Stimulated activated effector memory CD8-positive, alpha-beta T cell treated with anti-CD3 and anti-CD28 coated beads, Interleukin-12 subunit alpha, Interleukin-12 subunit beta, amount 100 ng/mL, for 72 hours (primary cell): ENCODE measurements at regions not wholly inside any gene's neighbourhood (a gene's known extent, or its start where the extent isn't known, plus 50 kb on each side); places are given as distances from the start of the nearest gene placed in this dataset.

ENCODE experiments used
- ATAC-seq: fragments of 150-1000 bp; cut with Tn5 transposase; 2 replicates; pipeline ENCODE4 v1.10.0; 2021
- DNase-seq, 2 donors: peaks; one replicate each; pipeline ENCODE4 v3.0.0; 2021 to 2022; ENCODE audit warnings: low spot score in 2 of 2
- H3K27ac Mint-ChIP-seq: one replicate; pipeline ENCODE4 v1.8.0; 2022; ENCODE audit warnings: mild to moderate bottlenecking, mixed read lengths
- H3K36me3 Mint-ChIP-seq: one replicate; pipeline ENCODE4 v1.8.0; 2022; ENCODE audit warnings: mild to moderate bottlenecking, mixed read lengths
- H3K4me1 Mint-ChIP-seq: one replicate; pipeline ENCODE4 v1.8.0; 2022; ENCODE audit warnings: mixed read lengths
- H3K4me3 Mint-ChIP-seq: one replicate; pipeline ENCODE4 v1.8.0; 2022; ENCODE audit warnings: mild to moderate bottlenecking, mixed read lengths
- H3K9me3 Mint-ChIP-seq: one replicate; pipeline ENCODE4 v1.8.0; 2022; ENCODE audit warnings: mixed read lengths

DNA sequence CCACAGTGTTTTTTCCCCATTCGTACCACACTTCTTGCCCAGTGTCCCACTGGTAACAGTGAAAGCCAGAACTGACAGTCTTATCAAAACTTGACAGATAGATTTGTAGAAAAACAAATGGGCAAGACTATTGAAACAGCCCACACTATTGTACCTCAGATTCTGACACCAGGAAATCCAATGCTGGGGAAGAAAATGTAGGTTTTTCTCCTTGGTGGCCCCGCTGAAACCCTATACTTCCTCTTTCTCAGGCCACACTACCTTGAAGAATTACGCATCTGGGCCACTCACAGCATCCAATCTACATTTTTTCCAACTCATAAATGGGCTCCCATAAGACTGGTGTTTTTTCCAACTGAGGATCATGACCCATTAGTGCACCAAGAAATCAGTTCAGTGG lies 90.9 kb upstream of the HDDC2 start:
- DNase-seq (no peak), ATAC-seq (no peak)
- no peaks in the 10 kb centered on the region for H3K36me3 Mint-ChIP-seq
- peaks cover 8% of the 10 kb centered on the region for H3K4me1 Mint-ChIP-seq
- no peak overlapping the region for H3K27ac Mint-ChIP-seq
- no peak overlapping the region for H3K4me3 Mint-ChIP-seq
- no peaks in the 10 kb centered on the region for H3K9me3 Mint-ChIP-seq

DNA sequence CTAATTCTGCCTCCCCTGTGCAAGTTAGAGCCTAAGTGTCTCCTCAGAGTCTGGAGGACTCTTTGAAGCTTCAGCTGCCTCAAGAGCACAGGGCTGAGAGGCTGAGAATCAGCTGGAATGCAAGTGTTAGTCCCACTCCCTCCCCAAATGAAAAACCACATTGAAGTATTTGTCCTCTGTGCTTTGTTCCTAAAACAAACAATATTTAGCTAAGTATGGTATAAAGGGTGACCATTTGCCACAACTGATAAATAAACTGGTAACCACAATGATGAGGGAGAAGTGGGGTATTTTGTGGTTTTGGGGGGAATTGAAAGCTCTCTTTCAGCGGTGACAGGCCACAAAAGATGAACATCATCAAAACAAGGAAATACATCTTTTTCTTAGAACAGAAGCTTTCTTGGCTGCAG lies 91.7 kb upstream of the HDDC2 start:
- no peak for ATAC-seq
- Mint-ChIP-seq H3K4me3 (no peak overlapping the region), H3K4me1 (peaks cover 8% of the 10 kb centered on the region), H3K36me3 (no peaks in the 10 kb centered on the region), H3K9me3 (no peaks in the 10 kb centered on the region), H3K27ac (no peak overlapping the region)
- no peak for DNase-seq

DNA sequence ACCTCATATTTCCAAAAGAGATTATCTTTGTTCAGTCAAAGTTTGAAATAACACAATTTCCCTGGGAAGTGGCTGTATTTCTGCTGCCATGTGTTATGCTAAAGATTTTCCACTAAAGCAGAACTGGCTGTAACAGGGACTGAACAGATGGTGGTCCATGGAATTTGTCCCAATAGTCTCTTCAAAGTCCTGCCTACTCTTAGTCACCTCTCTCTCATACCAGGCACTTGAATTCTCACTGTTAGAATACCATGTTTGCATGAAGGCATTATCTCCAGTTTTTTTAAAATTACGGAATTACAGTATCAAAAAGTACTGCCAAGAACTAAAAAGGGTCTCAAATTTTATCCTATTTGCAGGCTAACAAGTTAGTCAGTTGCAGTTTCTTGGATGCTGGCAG lies 105.0 kb upstream of the HDDC2 start:
- ATAC-seq (no peak), DNase-seq (no peak)
- no peak overlapping the region for H3K27ac Mint-ChIP-seq
- no peaks in the 10 kb centered on the region for H3K36me3 Mint-ChIP-seq
- peaks cover 9% of the 10 kb centered on the region for H3K9me3 Mint-ChIP-seq
- H3K4me1 Mint-ChIP-seq: no peaks in the 10 kb centered on the region
- no peak overlapping the region for H3K4me3 Mint-ChIP-seq

GRCh38 chr6:125414507-125414906 lies 112.7 kb upstream of the HDDC2 start:
- DNase-seq: no peak
- no peaks in the 10 kb centered on the region for H3K4me1 Mint-ChIP-seq
- no peak overlapping the region for H3K4me3 Mint-ChIP-seq
- peaks cover 1% of the 10 kb centered on the region for H3K9me3 Mint-ChIP-seq
- H3K27ac Mint-ChIP-seq: no peak overlapping the region
- no peaks in the 10 kb centered on the region for H3K36me3 Mint-ChIP-seq
- ATAC-seq: no peak

DNA sequence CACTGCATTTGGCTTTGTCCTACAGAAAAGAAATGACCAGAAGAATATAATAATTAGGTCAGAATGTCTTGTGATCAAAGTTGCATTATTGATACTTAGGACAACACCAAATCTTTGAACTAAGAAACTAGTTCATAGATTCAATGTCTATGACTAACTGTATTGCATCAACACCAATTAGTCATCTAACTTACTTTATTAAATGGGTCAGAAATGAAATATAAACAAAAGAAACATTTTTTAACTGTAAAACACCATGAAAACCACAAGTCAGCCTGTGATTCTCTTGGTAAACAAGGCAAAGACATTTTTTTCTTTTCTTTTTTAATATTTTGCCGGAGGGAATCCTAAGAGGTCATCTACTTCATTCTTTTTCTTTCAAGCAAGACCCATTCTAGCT lies 114.1 kb upstream of the HDDC2 start:
- no peak overlapping the region for H3K27ac Mint-ChIP-seq
- DNase-seq (no peak), ATAC-seq (no peak)
- H3K9me3 Mint-ChIP-seq: no peaks in the 10 kb centered on the region
- H3K4me3 Mint-ChIP-seq: no peak overlapping the region
- H3K36me3 Mint-ChIP-seq: no peaks in the 10 kb centered on the region
- no peaks in the 10 kb centered on the region for H3K4me1 Mint-ChIP-seq

GRCh38 chr6:125421836-125422235 lies 120.1 kb upstream of the HDDC2 start:
- no peak overlapping the region for H3K27ac Mint-ChIP-seq
- H3K4me1 Mint-ChIP-seq: no peaks in the 10 kb centered on the region
- no peak overlapping the region for H3K4me3 Mint-ChIP-seq
- no peaks in the 10 kb centered on the region for H3K9me3 Mint-ChIP-seq
- DNase-seq (no peak), ATAC-seq (no peak)
- H3K36me3 Mint-ChIP-seq: no peaks in the 10 kb centered on the region

GRCh38 chr6:125423047-125423446 lies 121.3 kb upstream of the HDDC2 start:
- DNase-seq (no peak), ATAC-seq (no peak)
- no peak overlapping the region for H3K4me3 Mint-ChIP-seq
- H3K27ac Mint-ChIP-seq: no peak overlapping the region
- no peaks in the 10 kb centered on the region for H3K9me3 Mint-ChIP-seq
- H3K4me1 Mint-ChIP-seq: no peaks in the 10 kb centered on the region
- no peaks in the 10 kb centered on the region for H3K36me3 Mint-ChIP-seq

GRCh38 chr6:125431971-125432370 lies 130.2 kb upstream of the HDDC2 start:
- Mint-ChIP-seq H3K27ac (no peak overlapping the region), H3K4me1 (no peaks in the 10 kb centered on the region), H3K4me3 (no peak overlapping the region), H3K9me3 (no peaks in the 10 kb centered on the region), H3K36me3 (no peaks in the 10 kb centered on the region)
- DNase-seq: no peak
- no peak for ATAC-seq

DNA sequence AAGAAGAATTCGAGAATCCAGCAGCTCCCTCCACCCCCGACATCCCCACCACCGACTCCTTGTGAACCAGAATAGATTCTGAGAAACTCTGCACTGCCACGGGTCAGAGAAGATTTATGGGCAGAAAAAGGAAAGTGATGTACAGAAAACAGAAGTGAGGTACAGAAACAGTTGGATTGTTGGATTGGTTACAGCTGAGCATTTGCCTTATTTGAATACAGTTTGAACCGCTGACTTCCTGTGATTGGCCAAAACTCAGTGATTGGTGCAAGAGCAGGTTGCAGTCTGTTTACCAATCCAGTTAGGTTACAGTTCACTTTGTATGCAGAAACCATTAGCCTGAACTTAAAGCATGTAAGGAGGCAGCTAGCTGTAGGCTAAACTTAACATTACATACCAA lies 131.2 kb upstream of the HDDC2 start:
- Mint-ChIP-seq H3K27ac (no peak overlapping the region), H3K4me3 (no peak overlapping the region), H3K4me1 (no peaks in the 10 kb centered on the region), H3K36me3 (no peaks in the 10 kb centered on the region), H3K9me3 (peaks cover 3% of the 10 kb centered on the region)
- ATAC-seq (no peak), DNase-seq (no peak)

- H3K9me3 Mint-ChIP-seq: peaks cover 3% of the 10 kb centered on the region
- H3K4me1 Mint-ChIP-seq: no peaks in the 10 kb centered on the region
- DNase-seq (no peak), ATAC-seq (no peak)
- H3K36me3 Mint-ChIP-seq: no peaks in the 10 kb centered on the region
- H3K27ac Mint-ChIP-seq: no peak overlapping the region
- no peak overlapping the region for H3K4me3 Mint-ChIP-seq
Measured at GRCh38 chr6:125434760-125435159, 133.0 kb upstream of the HDDC2 start.

GRCh38 chr6:125439512-125439911 lies 137.7 kb upstream of the HDDC2 start:
- no peaks in the 10 kb centered on the region for H3K4me1 Mint-ChIP-seq
- DNase-seq (no peak), ATAC-seq (no peak)
- no peak overlapping the region for H3K27ac Mint-ChIP-seq
- H3K4me3 Mint-ChIP-seq: no peak overlapping the region
- no peaks in the 10 kb centered on the region for H3K36me3 Mint-ChIP-seq
- peaks cover 3% of the 10 kb centered on the region for H3K9me3 Mint-ChIP-seq

DNA sequence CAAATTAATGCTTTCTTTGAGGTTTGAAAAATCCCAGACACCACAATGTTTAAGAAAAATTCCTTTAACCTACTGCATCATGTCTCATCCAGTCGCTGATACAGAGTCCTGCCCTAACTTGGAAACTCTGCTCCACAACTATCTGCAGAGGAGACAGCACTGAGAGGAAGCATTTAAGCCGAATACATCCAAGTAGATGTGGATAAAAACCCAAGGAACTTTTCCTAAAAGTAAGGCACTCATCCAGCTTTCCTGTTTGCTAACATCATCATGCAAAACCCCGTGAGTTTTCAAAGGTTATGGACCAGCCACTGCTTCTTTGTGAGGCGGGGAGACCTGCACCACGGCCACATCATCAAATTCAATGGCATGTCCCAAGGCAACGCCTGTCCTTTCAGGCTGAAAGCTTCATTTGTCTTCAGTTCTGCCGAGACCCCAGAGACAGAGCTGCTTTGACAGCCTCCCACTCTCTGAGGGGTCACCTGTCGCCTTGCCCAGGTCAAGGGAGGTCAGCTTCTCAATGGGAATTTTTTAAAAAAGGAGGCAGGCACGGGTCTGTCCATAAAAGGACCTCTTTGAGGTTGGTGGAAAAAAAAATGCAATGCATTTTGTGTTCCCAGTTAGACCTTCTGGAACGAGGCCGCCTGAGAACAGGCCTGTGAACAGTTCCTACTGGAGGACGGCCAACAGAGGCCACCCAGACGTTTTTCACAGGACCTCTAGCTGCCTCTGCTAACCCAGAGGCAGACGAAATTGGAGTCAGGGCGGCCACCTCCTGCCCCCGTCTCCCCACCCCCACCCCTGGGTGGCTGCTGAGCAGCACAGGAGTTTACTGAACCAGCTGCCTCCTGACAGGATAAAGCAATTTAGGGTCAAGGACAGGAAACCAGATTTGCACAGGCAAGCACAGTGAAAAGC lies 142.5 kb upstream of the HDDC2 start:
- DNase-seq (no peak), ATAC-seq (no peak)
- no peaks in the 10 kb centered on the region for H3K9me3 Mint-ChIP-seq
- H3K4me1 Mint-ChIP-seq: no peaks in the 10 kb centered on the region
- H3K4me3 Mint-ChIP-seq: no peak overlapping the region
- H3K36me3 Mint-ChIP-seq: no peaks in the 10 kb centered on the region
- H3K27ac Mint-ChIP-seq: no peak overlapping the region

DNA sequence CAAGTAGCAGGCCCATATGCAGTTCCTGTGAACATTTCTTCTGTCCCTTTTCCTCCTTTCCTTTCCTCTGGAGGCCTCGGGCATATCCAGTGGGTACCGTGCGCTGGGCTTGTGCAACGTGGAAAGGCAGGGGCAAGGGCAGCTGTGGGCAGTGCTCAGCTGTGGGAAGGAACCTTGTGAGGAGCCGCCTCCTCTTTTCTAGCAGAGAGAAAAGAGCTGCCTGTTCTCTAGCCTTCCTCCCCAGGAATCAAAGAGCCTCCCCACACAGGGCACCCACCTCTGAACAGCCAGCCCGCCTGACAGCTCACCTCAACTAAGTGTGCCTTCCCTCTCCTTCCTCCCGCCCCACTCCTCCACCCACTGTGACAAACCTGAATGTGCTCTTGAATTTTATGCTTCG lies 143.3 kb upstream of the HDDC2 start:
- Mint-ChIP-seq H3K4me1 (no peaks in the 10 kb centered on the region), H3K27ac (no peak overlapping the region)
- no peak for ATAC-seq

GRCh38 chr6:125446011-125446410 lies 144.2 kb upstream of the HDDC2 start:
- Mint-ChIP-seq H3K36me3 (no peaks in the 10 kb centered on the region), H3K9me3 (no peaks in the 10 kb centered on the region), H3K4me1 (no peaks in the 10 kb centered on the region), H3K27ac (no peak overlapping the region), H3K4me3 (no peak overlapping the region)
- DNase-seq (no peak), ATAC-seq (no peak)

More for the DNA sequence above, 143.3 kb upstream of the HDDC2 start:
- Mint-ChIP-seq H3K36me3 (no peaks in the 10 kb centered on the region), H3K4me3 (no peak overlapping the region), H3K9me3 (no peaks in the 10 kb centered on the region)
- no peak for DNase-seq

GRCh38 chr6:125451750-125452149 lies 150.0 kb upstream of the HDDC2 start:
- Mint-ChIP-seq H3K4me3 (no peak overlapping the region), H3K4me1 (no peaks in the 10 kb centered on the region), H3K36me3 (no peaks in the 10 kb centered on the region), H3K9me3 (no peaks in the 10 kb centered on the region), H3K27ac (no peak overlapping the region)
- ATAC-seq (no peak), DNase-seq (no peak)

DNA sequence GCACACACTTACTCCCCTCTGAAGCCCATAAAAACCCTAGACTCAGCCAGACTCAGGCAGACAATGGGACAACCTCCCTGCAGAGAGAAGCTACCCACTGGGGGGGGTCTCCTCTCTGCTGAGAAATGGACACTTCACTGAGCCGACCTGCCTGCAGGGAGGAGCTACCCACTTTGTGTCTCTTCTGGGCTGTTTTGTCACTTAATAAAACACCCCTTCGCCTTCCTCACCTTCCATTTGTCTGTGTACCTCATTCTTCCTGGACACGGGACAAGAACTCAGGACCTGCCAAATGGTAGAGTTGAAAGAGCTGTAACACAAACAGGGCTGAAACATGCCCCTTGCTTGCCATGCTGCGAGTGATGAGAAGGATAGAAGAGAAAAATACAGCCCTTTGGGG lies 151.7 kb upstream of the HDDC2 start:
- Mint-ChIP-seq H3K36me3 (no peaks in the 10 kb centered on the region), H3K4me1 (no peaks in the 10 kb centered on the region), H3K27ac (no peak overlapping the region), H3K9me3 (no peaks in the 10 kb centered on the region), H3K4me3 (no peak overlapping the region)
- ATAC-seq (no peak), DNase-seq (no peak)
